ENCODE measurements at regions not wholly inside any gene's neighbourhood (a gene's known extent, or its start where the extent isn't known, plus 50 kb on each side); places are given as distances from the start of the nearest gene placed in this dataset.

- Histone ChIP-seq H3K4me1 (ENCODE audit: insufficient read depth, low read length) (no peaks in the 10 kb centered on the region), H3K27me3 (ENCODE audit: control insufficient read depth in 1 of 2, insufficient read depth in 2 of 2, low read length in 2 of 2) (no peaks in the 10 kb centered on the region), H3K36me3 (ENCODE audit: insufficient read depth, low read length) (no peaks in the 10 kb centered on the region), H3K27ac (ENCODE audit: low read depth in 1 of 2, low read length in 2 of 2) (no peak overlapping the region), H3K9me3 (ENCODE audit: control insufficient read depth in 1 of 2, insufficient read depth in 1 of 2, low read length in 2 of 2) (no peaks in the 10 kb centered on the region), H3K4me3 (ENCODE audit: low read length) (no peak overlapping the region)
- Mint-ChIP-seq H3K4me3 (no peak overlapping the region), H3K4me1 (ENCODE audit: low read depth) (no peaks in the 10 kb centered on the region), H3K36me3 (ENCODE audit: low read depth) (no peaks in the 10 kb centered on the region), H3K27me3 (no peaks in the 10 kb centered on the region), H3K27ac (no peak overlapping the region), H3K9me3 (peaks cover 2% of the 10 kb centered on the region)
- no peak for ATAC-seq (ENCODE audit: poor library complexity)
- CTCF ChIA-PET: no interaction called here
- intact Hi-C loops (cut with DNase I, micrococcal nuclease): no loop called here
- POLR2A ChIA-PET: no interaction called here
- DNase-seq: no peak
- TF ChIP-seq, protein P1, sequence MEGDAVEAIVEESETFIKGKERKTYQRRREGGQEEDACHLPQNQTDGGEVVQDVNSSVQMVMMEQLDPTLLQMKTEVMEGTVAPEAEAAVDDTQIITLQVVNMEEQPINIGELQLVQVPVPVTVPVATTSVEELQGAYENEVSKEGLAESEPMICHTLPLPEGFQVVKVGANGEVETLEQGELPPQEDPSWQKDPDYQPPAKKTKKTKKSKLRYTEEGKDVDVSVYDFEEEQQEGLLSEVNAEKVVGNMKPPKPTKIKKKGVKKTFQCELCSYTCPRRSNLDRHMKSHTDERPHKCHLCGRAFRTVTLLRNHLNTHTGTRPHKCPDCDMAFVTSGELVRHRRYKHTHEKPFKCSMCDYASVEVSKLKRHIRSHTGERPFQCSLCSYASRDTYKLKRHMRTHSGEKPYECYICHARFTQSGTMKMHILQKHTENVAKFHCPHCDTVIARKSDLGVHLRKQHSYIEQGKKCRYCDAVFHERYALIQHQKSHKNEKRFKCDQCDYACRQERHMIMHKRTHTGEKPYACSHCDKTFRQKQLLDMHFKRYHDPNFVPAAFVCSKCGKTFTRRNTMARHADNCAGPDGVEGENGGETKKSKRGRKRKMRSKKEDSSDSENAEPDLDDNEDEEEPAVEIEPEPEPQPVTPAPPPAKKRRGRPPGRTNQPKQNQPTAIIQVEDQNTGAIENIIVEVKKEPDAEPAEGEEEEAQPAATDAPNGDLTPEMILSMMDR (IDR thresholded peaks at IDR 0.05): no peak
Observed at GRCh38 chr3:94331831-94332230, 269.0 kb downstream of the NSUN3 start.

GRCh38 chr3:94336046-94336753, 273.3 kb downstream of the NSUN3 start:
- TF ChIP-seq, protein P1 (IDR thresholded peaks at IDR 0.05): no peak
- Histone ChIP-seq H3K36me3 (ENCODE audit: insufficient read depth, low read length) (no peaks in the 10 kb centered on the region), H3K27me3 (ENCODE audit: control insufficient read depth in 1 of 2, insufficient read depth in 2 of 2, low read length in 2 of 2) (no peaks in the 10 kb centered on the region), H3K9me3 (ENCODE audit: control insufficient read depth in 1 of 2, insufficient read depth in 1 of 2, low read length in 2 of 2) (no peaks in the 10 kb centered on the region), H3K27ac (ENCODE audit: low read depth in 1 of 2, low read length in 2 of 2) (no peak overlapping the region), H3K4me3 (ENCODE audit: low read length) (no peak overlapping the region), H3K4me1 (ENCODE audit: insufficient read depth, low read length) (no peaks in the 10 kb centered on the region)
- H3K27ac Mint-ChIP-seq: no peak overlapping the region
- ChIA-PET CTCF (no interaction called here), POLR2A (no interaction called here)
- no peak for ATAC-seq (ENCODE audit: poor library complexity)
- H3K4me3 Mint-ChIP-seq: no peak overlapping the region
- H3K4me1 Mint-ChIP-seq (ENCODE audit: low read depth): no peaks in the 10 kb centered on the region
- intact Hi-C loops (cut with DNase I, micrococcal nuclease): no loop called here
- no peaks in the 10 kb centered on the region for H3K27me3 Mint-ChIP-seq
- H3K36me3 Mint-ChIP-seq (ENCODE audit: low read depth): no peaks in the 10 kb centered on the region
- peaks cover 2% of the 10 kb centered on the region for H3K9me3 Mint-ChIP-seq
- DNase-seq: no peak

- no peaks in the 10 kb centered on the region for H3K27me3 Mint-ChIP-seq
- no peak overlapping the region for H3K27ac Mint-ChIP-seq
- Histone ChIP-seq H3K36me3 (ENCODE audit: insufficient read depth, low read length) (no peaks in the 10 kb centered on the region), H3K27me3 (ENCODE audit: control insufficient read depth in 1 of 2, insufficient read depth in 2 of 2, low read length in 2 of 2) (no peaks in the 10 kb centered on the region), H3K4me1 (ENCODE audit: insufficient read depth, low read length) (no peaks in the 10 kb centered on the region), H3K4me3 (ENCODE audit: low read length) (no peak overlapping the region), H3K27ac (ENCODE audit: low read depth in 1 of 2, low read length in 2 of 2) (no peak overlapping the region), H3K9me3 (ENCODE audit: control insufficient read depth in 1 of 2, insufficient read depth in 1 of 2, low read length in 2 of 2) (peaks cover 0 to 6% of the 10 kb centered on the region in 2 experiments)
- ChIA-PET CTCF (no interaction called here), POLR2A (no interaction called here)
- H3K4me3 Mint-ChIP-seq: no peak overlapping the region
- ATAC-seq (ENCODE audit: poor library complexity) (no peak), DNase-seq (no peak)
- no peaks in the 10 kb centered on the region for H3K4me1 Mint-ChIP-seq (ENCODE audit: low read depth)
- peaks cover 5% of the 10 kb centered on the region for H3K9me3 Mint-ChIP-seq
- H3K36me3 Mint-ChIP-seq (ENCODE audit: low read depth): no peaks in the 10 kb centered on the region
- intact Hi-C loops (cut with DNase I, micrococcal nuclease): no loop called here
- TF ChIP-seq, protein P1 (IDR thresholded peaks at IDR 0.05): no peak
Observed at GRCh38 chr3:94345101-94345500, 282.2 kb downstream of the NSUN3 start.
